Mesothelial cell of epicardium (in vitro differentiated cells): ENCODE measurements at regions not wholly inside any gene's neighbourhood (a gene's known extent, or its start where the extent isn't known, plus 50 kb on each side); places are given as distances from the start of the nearest gene placed in this dataset.

ENCODE experiments used
- DNase-seq, 2 experiments: peaks; one replicate each; pipeline ENCODE4 v3.0.0; 2021; ENCODE audit warnings: low spot score in 2 of 2; ENCODE audit not compliant: unreplicated experiment in 2 of 2
- H3K27ac Mint-ChIP-seq: 2 replicates; pipeline ENCODE4 v1.8.0; 2021; ENCODE audit warnings: mixed read lengths
- H3K27me3 Mint-ChIP-seq: 2 replicates; pipeline ENCODE4 v1.8.0; 2021; ENCODE audit warnings: low read depth, mixed read lengths
- H3K36me3 Mint-ChIP-seq: 2 replicates; pipeline ENCODE4 v1.8.0; 2021; ENCODE audit warnings: mixed read lengths
- H3K4me1 Mint-ChIP-seq: 2 replicates; pipeline ENCODE4 v1.8.0; 2021; ENCODE audit warnings: mixed read lengths
- H3K4me3 Mint-ChIP-seq: 2 replicates; pipeline ENCODE4 v1.8.0; 2021; ENCODE audit warnings: mild to moderate bottlenecking, moderate library complexity, mixed read lengths
- H3K9me3 Mint-ChIP-seq: 2 replicates; pipeline ENCODE4 v1.8.0; 2021; ENCODE audit warnings: mixed read lengths
- CTCF ChIP-seq: fragments of 200-600 bp; sonication (generic); IDR thresholded peaks from one replicate; pipeline ENCODE4 v1.5.0; 2021; ENCODE audit warnings: antibody characterized with exemption; ENCODE audit not compliant: unreplicated experiment

GRCh38 chr15:85324202-85324601 lies 56.2 kb upstream of the AKAP13 start:
- TF ChIP-seq CTCF = no peak
- Mint-ChIP-seq H3K9me3 (peaks cover 23% of the 10 kb centered on the region), H3K27me3 (no peaks in the 10 kb centered on the region), H3K36me3 (peaks cover 1% of the 10 kb centered on the region), H3K27ac (no peak overlapping the region), H3K4me3 (no peak overlapping the region), H3K4me1 (peaks cover 7% of the 10 kb centered on the region)
- DNase-seq = no peak

GRCh38 chr15:85325834-85326233 lies 54.6 kb upstream of the AKAP13 start:
- DNase-seq = no peak
- Mint-ChIP-seq H3K4me1 (peaks cover 13% of the 10 kb centered on the region), H3K27ac (no peak overlapping the region), H3K27me3 (no peaks in the 10 kb centered on the region), H3K36me3 (peaks cover 1% of the 10 kb centered on the region), H3K4me3 (no peak overlapping the region), H3K9me3 (peaks cover 15% of the 10 kb centered on the region)
- TF ChIP-seq CTCF = no peak

GRCh38 chr15:85326291-85326690 lies 54.1 kb upstream of the AKAP13 start:
- no peaks in the 10 kb centered on the region for H3K27me3 Mint-ChIP-seq
- no peak overlapping the region for H3K27ac Mint-ChIP-seq
- DNase-seq = no peak
- H3K9me3 Mint-ChIP-seq = peaks cover 15% of the 10 kb centered on the region
- H3K4me1 Mint-ChIP-seq = peaks cover 18% of the 10 kb centered on the region
- H3K4me3 Mint-ChIP-seq = no peak overlapping the region
- peaks cover 1% of the 10 kb centered on the region for H3K36me3 Mint-ChIP-seq
- TF ChIP-seq CTCF = no peak

- H3K4me1 Mint-ChIP-seq = peaks cover 25% of the 10 kb centered on the region
- H3K9me3 Mint-ChIP-seq = peaks cover 5% of the 10 kb centered on the region
- H3K27ac Mint-ChIP-seq = no peak overlapping the region
- no peak for TF ChIP-seq CTCF
- H3K27me3 Mint-ChIP-seq = no peaks in the 10 kb centered on the region
- no peaks in the 10 kb centered on the region for H3K36me3 Mint-ChIP-seq
- no peak for DNase-seq
- no peak overlapping the region for H3K4me3 Mint-ChIP-seq
These were observed 52.6 kb upstream of the AKAP13 start for GRCh38 chr15:85327820-85328219.

GRCh38 chr15:85329561-85330422 lies 50.6 kb upstream of the AKAP13 start:
- H3K4me1 Mint-ChIP-seq = peaks cover 33% of the 10 kb centered on the region
- no peak for DNase-seq
- H3K27me3 Mint-ChIP-seq = no peaks in the 10 kb centered on the region
- no peak for TF ChIP-seq CTCF
- peak overlapping the region; percentile 95 for H3K27ac Mint-ChIP-seq
- peaks cover 7% of the 10 kb centered on the region for H3K9me3 Mint-ChIP-seq
- no peaks in the 10 kb centered on the region for H3K36me3 Mint-ChIP-seq
- H3K4me3 Mint-ChIP-seq = peak overlapping the region; percentile 74
